SU-DHL-6 (cell line): ENCODE measurements at regions not wholly inside any gene's neighbourhood (a gene's known extent, or its start where the extent isn't known, plus 50 kb on each side); places are given as distances from the start of the nearest gene placed in this dataset.

Experiments
- H2AFZ ChIP-seq: fragments of 200-600 bp; sonication (generic); 2 replicates; pipeline ENCODE4 v1.6.1; 2014; ENCODE audit warnings: low read depth, mild to moderate bottlenecking, moderate library complexity, mixed read lengths, antibody characterized with exemption, low read length; ENCODE audit not compliant: severe bottlenecking
- H3F3A ChIP-seq: fragments of 200-600 bp; shearing (Covaris generic); 2 replicates; pipeline ENCODE4 v1.6.0; 2016; ENCODE audit warnings: antibody characterized with exemption, mild to moderate bottlenecking; ENCODE audit not compliant: insufficient read depth
- H3K27ac ChIP-seq: fragments of 200-600 bp; sonication (generic); 2 replicates; pipeline ENCODE4 v1.5.1; 2016; ENCODE audit warnings: low read depth, mild to moderate bottlenecking, low read length, moderate library complexity, mixed read lengths
- H3K27me3 ChIP-seq: fragments of 200-600 bp; sonication (generic), shearing (Covaris generic); 2 replicates; pipeline ENCODE4 v1.6.0; 2014; ENCODE audit warnings: mild to moderate bottlenecking, low read length
- H3K36me3 ChIP-seq: fragments of 200-600 bp; sonication (generic); 2 replicates; pipeline ENCODE4 v1.6.1; 2014; ENCODE audit warnings: mild to moderate bottlenecking, low read length, mixed read lengths
- H3K4me2 ChIP-seq: fragments of 300-600, 200-600 bp; shearing (Covaris generic), sonication (generic); 2 replicates; pipeline ENCODE4 v1.6.0; 2014; ENCODE audit warnings: low read length, low read depth, mild to moderate bottlenecking; ENCODE audit not compliant: poor library complexity, severe bottlenecking
- H3K4me3 ChIP-seq: fragments of 200-600 bp; sonication (generic); 2 replicates; pipeline ENCODE4 v1.5.1; 2014; ENCODE audit warnings: antibody characterized with exemption, low read length, mild to moderate bottlenecking, mixed read lengths; ENCODE audit not compliant: insufficient read depth, poor library complexity, severe bottlenecking
- H3K79me2 ChIP-seq: fragments of 200-600 bp; sonication (generic); 2 replicates; pipeline ENCODE4 v1.6.1; 2014; ENCODE audit warnings: mild to moderate bottlenecking, low read length, moderate library complexity; ENCODE audit not compliant: insufficient read depth
- H3K9ac ChIP-seq: fragments of 200-600 bp; sonication (generic); 2 replicates; pipeline ENCODE4 v1.7.0; 2014; ENCODE audit warnings: mild to moderate bottlenecking, low read length
- H3K9me2 ChIP-seq: fragments of 200-600 bp; sonication (generic); replicated peaks from 2 replicates; pipeline ENCODE4 v1.6.1; 2014; ENCODE audit warnings: low read length; ENCODE audit not compliant: insufficient read depth
- H3K9me3 ChIP-seq: fragments of 200-600 bp; sonication (generic); 2 replicates; pipeline ENCODE4 v1.6.1; 2014; ENCODE audit warnings: low read length, mixed read lengths; ENCODE audit not compliant: insufficient read depth
- H4K20me1 ChIP-seq: fragments of 200-600 bp; sonication (generic); 2 replicates; pipeline ENCODE4 v1.6.1; 2014; ENCODE audit warnings: low read depth, mild to moderate bottlenecking, antibody characterized with exemption, low read length, moderate library complexity, mixed read lengths
- CTCF ChIP-seq: fragments of 200-600 bp; sonication (generic); IDR thresholded peaks from one replicate; pipeline ENCODE4 v1.5.1; 2017; ENCODE audit warnings: antibody characterized with exemption, mild to moderate bottlenecking, low read length, moderate library complexity; ENCODE audit not compliant: insufficient read depth, poor library complexity, severe bottlenecking
- EZH2phosphoT487 ChIP-seq: fragments of 200-600 bp; sonication (generic), shearing (Covaris generic); conservative IDR thresholded peaks from 2 replicates; pipeline ENCODE4 v1.6.1; 2018; ENCODE audit warnings: mild to moderate bottlenecking, antibody characterized with exemption, low read length, moderate library complexity, mixed read lengths

DNA sequence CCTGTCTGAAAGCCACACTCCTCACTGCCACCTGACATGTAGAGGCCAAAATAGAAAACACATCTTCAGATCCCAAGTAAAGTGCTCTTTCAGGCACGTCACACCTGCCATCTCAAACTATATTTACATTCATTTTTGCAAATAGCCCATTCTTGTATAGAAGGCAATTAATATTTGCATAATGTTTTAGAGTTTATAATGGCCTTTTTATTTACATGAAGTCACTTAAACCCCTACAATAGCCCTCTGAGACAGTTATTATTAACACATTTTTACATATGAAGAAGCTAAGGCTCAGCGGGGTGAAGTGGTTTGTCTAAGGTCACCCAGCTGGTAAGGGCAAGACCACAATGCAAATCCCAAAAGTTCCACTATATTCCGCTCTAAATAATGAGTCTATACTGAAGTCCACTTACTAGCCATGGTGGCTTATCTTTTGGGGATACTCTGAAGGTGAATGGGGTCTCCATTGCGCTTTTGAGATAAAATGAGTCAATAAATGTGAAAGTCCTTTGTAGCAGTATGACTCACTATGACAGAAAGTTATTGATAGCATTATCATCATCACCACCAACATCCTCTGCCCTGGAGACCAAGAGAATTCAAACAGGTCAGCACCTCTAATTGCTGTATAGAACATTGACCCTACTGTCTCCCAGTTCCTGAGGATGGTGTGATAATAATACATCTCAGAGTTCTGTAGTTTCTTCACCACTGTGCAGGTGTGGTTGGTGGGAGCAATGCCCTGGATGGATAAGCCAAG is 155.9 kb upstream of the BCL6 start:
- no peaks in the 10 kb centered on the region for H3K79me2 ChIP-seq
- no peaks in the 10 kb centered on the region for H3K9me3 ChIP-seq
- no peaks in the 10 kb centered on the region for H4K20me1 ChIP-seq
- peak overlapping the region; percentile 75 for H3K4me2 ChIP-seq
- no peaks in the 10 kb centered on the region for H3K36me3 ChIP-seq
- no peaks in the 10 kb centered on the region for H3K27me3 ChIP-seq
- H2AFZ ChIP-seq = no peak overlapping the region
- peak overlapping the region; percentile 36 for H3K4me3 ChIP-seq
- peak overlapping the region; percentile 99 for H3K27ac ChIP-seq
- TF ChIP-seq EZH2phosphoT487 = no peak
- TF ChIP-seq CTCF = no peak
- H3K9ac ChIP-seq = peak overlapping the region; percentile 92
- peaks cover 60% of the 10 kb centered on the region for H3F3A ChIP-seq
- no peaks in the 10 kb centered on the region for H3K9me2 ChIP-seq

GRCh38 chr3:187902041-187902471 is 156.8 kb upstream of the BCL6 start:
- peak overlapping the region; percentile 92 for H3K9ac ChIP-seq
- H4K20me1 ChIP-seq = no peaks in the 10 kb centered on the region

DNA sequence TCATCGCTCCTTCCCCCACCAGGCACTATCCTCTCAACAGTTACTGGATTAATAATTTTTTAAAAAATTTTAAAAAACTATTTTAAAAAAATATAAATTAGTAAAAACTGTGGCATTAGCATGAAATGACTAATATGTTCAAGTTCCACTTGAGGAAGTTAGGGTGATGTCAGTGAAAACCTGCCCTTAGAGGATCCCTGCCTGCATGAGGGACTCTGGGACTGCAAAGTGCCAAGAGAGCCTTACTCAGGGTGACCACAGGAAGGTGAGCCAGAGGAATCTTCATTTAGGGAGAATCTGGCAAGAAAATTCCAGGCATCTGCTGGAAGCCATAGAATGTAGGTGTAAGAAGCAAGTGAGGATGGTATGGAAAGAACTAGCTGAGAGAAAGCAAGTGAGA is 157.7 kb upstream of the BCL6 start:
- H2AFZ ChIP-seq = no peak overlapping the region
- H3F3A ChIP-seq = peaks cover 53% of the 10 kb centered on the region
- no peaks in the 10 kb centered on the region for H3K36me3 ChIP-seq
- no peaks in the 10 kb centered on the region for H3K9me2 ChIP-seq
- H3K9ac ChIP-seq = peak overlapping the region; percentile 92
- no peaks in the 10 kb centered on the region for H3K9me3 ChIP-seq
- H3K4me3 ChIP-seq = no peak overlapping the region
- no peak for TF ChIP-seq CTCF
- H4K20me1 ChIP-seq = no peaks in the 10 kb centered on the region
- H3K27me3 ChIP-seq = no peaks in the 10 kb centered on the region
- peak overlapping the region; percentile 99 for H3K27ac ChIP-seq
- H3K4me2 ChIP-seq = peak overlapping the region; percentile 75
- no peaks in the 10 kb centered on the region for H3K79me2 ChIP-seq

More at GRCh38 chr3:187902041-187902471, 156.8 kb upstream of the BCL6 start:
- peak overlapping the region; percentile 99 for H3K27ac ChIP-seq
- H3K9me2 ChIP-seq = no peaks in the 10 kb centered on the region
- H3F3A ChIP-seq = peaks cover 57% of the 10 kb centered on the region
- no peak overlapping the region for H2AFZ ChIP-seq
- H3K27me3 ChIP-seq = no peaks in the 10 kb centered on the region
- peak overlapping the region; percentile 36 for H3K4me3 ChIP-seq
- H3K36me3 ChIP-seq = no peaks in the 10 kb centered on the region
- no peaks in the 10 kb centered on the region for H3K9me3 ChIP-seq
- H3K4me2 ChIP-seq = peak overlapping the region; percentile 75
- TF ChIP-seq EZH2phosphoT487 (no peak), CTCF (no peak)
- H3K79me2 ChIP-seq = no peaks in the 10 kb centered on the region
